HS-5 (cell line): ENCODE measurements at regions not wholly inside any gene's neighbourhood (a gene's known extent, or its start where the extent isn't known, plus 50 kb on each side); places are given as distances from the start of the nearest gene placed in this dataset.
A peak's percentile ranks its signal among the peaks of the same experiment; 100 is the strongest.
"Not testable (repeated sequence)": the region's sequence is repeated elsewhere in the genome, so short reads cannot be mapped to it uniquely, and the experiment has no call there.

Experiments
- DNase-seq: peaks from one replicate; pipeline ENCODE4 v3.0.0-alpha.2; 2012; ENCODE audit warnings: low read depth

DNA sequence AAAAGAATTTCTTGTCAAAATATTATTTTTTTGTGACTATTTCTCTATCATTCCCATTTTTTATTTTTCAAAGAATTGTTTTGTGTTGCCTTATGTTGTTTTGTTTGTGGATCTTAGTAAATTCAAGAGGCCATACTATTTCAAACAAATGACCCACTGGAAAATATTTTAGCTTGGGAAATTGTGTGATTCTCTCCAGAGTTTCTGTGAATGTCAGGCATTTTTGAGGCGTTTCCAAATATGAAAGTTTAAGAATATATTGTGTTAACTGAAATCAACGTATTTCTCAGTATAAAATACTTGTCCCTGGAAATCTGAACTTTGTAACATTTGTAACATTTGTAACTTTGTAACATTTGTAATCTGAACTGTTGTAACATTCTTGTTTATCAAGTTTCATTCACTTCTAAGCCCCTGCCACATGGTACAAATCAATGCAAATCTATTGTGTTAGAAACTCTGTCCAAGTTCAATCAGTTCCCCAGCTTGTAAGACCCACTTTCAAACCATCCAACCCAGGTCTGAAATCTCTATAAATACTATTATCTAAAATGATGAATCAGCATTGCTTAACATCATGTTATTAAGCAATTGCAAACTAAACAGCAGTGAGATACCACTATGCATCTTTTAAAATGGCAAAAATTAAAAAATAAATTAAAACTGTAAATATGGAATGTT is 465.4 kb upstream of the GRID2 start:
- DNase-seq: no peak

DNA sequence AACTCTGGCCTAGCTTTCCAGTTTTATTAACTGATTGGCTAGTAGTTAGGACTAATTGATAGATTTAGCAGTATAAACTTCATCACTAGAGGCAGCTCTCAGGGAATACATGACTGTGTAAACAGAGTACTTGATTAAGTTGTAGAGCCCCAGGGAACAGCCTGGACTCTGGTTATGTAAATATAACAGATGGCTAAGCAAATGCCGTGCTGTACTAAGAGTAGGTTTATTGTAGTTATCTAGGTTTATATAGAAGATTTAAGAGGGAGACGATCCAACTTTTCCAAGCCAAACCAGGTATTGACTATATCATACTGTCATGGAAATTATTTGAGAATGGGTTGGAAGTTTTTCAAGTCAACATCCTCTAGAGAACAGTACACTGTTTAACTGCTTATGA is 463.4 kb upstream of the GRID2 start:
- no peak for DNase-seq

DNA sequence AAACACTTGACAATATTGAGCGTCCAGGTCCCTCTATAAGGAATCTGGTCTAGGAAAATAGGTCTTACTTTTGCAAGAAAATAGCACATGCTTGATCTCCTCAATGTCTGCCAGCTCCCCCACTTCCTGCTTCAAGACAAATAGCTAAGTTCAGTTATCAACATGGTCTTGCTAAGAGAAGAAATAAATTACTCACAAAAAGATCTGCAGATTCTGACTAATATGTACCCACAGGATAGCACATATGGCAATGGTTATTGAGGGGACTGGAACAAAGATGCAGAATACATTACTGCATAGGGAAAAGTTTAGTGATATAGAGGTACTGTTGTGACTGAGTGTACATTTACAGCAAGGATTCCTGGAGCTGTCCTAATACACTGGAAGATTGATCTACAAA is 457.5 kb upstream of the GRID2 start:
- no peak for DNase-seq

DNA sequence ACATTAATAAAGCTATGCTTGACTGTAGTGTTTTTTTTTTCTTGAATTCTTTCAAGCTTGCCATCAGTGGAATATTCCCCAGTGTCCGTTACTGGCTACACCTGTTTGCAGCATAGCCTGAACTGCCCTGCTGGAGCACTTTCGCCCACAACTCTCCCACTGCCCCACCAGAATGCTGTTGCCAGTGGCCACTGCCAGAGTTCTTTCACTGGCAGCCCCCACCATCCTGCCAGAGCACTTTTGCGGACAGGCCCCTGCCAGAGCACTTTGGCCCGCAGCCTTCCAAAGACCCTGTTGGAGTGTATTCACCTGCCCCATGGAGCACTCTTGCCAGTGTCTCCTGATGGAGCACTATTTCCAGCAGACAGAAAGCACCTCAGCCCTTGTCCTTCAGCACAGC is 452.3 kb upstream of the GRID2 start:
- no peak for DNase-seq

DNA sequence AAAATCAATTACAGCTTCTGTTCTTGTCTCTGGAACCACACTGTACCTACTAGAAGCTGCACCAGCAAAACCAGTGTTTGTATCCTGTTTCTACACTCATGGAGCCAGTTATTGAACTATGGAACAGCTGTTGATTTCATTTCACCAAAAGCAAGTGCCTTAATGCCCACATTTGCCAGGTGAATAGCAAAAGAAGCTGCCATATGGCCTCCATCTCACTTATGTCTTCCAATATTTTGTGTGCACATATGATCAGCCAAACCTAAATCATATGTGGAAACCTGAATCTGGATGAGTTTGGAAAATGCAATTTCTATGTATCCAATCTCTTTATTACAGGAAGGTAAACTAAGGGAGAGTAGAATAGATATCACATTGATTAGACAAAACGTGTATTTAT is 415.8 kb upstream of the GRID2 start:
- no peak for DNase-seq

DNA sequence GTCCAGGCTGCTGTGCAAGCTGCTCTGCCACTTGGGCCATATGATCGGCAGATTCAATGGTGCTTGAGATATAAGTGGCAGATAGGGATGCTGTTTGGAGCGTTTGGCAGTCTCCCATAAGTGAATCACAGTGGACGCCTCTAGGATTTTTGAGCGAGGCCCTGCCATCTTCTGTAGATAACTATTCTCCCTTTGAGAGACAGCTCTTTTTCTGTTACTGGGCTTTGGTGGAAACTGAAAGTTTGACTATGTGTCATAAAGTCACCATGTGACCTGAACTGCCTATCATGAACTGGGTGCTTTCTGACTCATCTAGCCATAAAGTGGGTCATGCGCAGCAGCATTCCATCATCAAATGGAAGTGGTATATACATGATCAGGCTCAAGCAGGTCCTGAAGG is 412.5 kb upstream of the GRID2 start:
- DNase-seq: not testable (repeated sequence)

DNA sequence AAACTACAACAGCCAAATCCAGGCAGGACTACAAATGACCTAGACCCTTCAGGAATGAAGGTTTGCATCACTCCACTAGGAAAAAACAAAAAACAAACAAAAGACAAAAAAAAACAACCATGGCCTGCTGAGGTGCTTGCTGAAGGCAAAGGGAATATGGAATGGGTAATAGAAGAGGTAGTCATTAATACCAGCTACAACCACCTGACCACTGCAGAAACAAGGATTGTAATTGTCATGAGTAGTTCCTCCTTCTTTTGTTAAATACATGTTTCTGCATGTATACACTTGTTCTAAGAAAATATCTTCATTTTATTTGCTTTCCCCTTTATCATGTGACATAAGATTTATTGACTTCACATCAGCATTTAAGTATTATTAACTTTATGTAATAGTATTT is 409.8 kb upstream of the GRID2 start:
- DNase-seq: no peak

DNA sequence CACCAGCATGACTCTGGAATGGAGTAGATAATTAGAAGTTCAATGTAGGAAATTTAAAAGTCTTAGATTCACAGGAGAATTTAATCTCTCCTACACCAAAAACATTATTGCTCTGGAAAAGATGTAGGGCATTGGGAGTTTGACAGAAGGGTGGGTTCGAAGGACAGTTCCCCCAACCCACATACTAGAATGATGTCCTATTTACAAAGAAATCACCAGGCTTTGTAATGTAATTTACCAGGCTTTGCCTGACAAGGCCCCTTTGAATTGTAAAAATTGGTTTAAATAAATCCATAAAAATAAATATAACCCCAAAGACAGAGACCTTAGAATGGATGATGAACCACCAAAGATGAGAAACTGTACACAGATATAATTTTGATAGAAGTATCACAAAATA is 399.2 kb upstream of the GRID2 start:
- no peak for DNase-seq

DNA sequence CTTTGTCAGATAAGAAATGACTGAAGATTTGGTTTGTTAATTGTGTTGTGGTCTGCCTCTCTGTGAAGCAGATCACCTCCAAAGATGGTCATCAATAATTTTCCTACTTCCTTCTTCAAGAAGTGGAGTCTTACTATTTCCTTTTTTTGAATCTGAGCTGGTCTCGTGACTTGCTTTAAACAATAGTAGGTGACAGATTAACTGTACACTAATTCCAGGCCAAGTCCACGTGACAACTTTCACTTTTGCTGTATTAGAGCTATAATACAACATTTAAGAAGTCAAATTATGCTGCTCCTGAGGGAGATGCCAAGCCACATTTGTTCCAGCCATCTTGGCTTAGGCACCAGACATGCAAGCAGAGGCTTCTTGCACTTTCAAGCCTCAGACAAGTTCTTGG is 393.8 kb upstream of the GRID2 start:
- no peak for DNase-seq

DNA sequence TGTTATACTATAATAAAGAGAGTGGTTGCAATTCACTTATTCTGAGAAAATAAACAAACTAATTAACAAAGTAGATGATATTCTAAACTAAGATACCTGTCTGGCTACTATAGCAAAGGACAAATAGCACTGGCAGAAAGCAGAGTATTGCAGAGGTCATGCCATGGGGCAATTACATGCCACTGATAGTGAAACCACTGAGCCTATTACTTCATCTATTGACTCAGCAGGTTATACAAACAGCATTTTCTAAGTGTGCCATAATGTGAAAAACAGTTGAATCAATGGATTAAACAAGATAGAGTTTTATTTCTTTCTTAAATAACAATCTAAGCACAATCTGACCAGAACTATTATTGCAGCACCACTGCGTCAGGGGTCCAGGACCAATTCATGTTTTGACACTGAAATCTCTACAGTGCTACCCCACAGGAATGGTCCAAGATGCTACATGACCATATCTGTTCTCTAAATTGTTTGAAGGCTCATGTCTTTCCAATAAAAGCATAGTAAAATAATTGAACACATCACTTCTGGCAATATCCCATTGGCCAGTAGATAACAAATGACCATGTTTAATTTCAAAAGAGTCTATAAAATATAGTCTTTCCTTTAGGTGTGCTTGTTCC is 389.5 kb upstream of the GRID2 start:
- DNase-seq: no peak

DNA sequence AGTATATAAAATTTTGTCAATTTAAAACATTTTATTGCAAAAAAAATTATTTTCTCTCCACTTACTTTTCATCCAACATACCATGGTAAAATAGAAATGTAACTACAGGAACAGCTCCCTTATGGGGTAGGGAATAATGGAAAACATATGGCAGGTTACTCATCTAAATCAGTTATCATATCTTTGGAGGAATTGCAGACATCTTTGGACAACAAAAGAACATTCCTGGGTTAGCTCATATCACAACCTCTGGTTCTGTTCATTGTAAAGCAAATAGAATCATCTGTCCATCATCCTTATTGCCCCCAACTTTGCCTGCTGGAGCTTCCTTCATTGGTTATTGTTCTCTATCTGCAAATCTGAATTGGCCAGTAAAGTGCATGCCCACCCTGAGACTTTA is 387.5 kb upstream of the GRID2 start:
- no peak for DNase-seq

DNA sequence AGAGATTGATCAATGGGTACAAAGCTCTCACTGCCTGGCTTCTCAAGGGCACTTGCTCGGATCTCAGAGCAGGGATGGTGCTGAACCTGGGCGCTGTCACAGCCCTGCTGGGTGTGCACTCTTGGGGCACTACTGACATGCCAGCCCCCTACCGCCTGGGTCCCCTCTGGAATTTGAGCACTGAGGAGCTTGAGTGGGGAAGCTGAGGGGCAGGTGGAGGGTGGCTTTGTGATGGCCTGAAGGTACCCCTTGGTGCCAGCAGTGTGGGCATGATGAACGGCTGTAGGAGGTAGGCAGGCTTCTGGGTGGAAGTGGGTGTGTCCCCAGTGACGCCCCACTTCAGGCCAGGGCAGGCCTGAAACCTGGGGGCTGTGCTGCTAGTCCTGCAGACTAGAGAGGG is 379.1 kb upstream of the GRID2 start:
- no peak for DNase-seq

DNA sequence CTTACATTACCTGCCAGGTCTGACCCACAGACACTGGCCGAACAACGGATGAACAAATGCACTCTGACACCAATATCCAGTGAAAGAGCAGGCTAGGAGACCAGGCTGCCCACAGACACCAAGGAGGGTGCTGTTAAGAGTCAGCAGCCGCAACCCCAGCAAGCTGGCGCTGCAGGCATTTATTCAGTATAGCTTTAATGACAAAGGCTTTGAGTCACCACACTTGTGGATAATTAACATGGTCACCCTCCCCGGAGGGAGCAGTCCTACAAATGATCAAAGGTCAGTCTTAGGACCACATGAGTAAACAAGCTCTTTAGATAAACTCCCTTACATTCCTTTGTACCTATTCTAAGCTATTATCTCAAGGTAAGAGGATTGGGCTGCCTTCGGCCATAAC is 368.5 kb upstream of the GRID2 start:
- no peak for DNase-seq

DNA sequence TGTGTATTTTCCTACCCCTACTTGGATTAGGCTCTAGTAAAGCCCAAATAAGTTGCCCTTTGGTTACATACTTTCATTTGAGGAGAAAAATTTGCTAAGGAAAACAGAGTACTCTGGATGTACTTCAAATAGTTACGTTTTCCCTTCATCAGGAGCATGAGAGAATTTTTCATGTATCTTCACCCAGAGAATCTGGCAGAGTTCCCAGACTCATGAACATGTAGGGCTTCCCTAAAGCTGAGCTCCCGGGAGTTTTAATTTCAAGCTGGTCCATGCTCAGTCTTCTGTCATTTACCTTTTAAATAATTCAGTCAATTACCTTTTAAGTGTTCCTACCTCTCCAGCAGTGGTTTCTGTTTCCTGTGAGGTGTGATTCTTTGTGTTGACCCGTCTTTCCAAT is 367.5 kb upstream of the GRID2 start:
- DNase-seq: no peak

DNA sequence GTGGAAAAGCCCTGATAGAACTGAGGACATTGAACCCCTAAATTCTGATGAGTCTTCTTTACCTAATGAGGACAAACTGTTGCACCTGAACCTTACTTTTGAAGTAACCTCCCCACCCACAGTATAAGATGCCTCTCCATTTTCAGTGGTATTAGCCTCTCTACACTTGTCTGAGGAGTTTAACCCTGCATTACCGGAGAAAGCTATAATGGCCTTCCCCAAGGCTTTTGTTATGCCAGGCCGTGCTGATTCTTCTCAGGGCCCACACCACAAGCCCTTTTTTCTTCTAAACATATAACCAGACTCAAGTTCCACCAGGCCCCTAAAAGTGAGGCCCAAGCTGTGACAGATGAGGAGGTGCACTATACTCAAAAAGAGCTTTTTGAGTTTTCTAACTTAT is 345.8 kb upstream of the GRID2 start:
- no peak for DNase-seq

DNA sequence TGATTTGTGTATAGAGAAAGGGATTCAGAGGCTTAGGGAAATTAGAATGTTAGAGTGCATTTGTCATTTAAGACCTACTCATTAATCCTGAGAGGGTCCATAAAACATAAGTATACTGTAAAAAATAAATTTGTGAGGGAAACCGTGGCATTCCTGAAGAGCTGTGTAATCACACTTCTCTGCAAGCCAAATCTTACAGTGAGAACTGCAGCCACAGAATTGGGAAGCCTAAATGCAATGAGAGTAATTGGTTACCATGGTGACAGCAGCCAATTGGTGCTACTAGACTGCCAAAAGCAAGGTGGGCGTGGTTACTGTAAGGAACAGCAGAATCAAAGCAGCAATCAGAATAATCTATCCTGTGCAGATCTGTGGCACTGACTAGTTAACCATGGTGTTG is 345.2 kb upstream of the GRID2 start:
- peak; percentile 18 for DNase-seq

DNA sequence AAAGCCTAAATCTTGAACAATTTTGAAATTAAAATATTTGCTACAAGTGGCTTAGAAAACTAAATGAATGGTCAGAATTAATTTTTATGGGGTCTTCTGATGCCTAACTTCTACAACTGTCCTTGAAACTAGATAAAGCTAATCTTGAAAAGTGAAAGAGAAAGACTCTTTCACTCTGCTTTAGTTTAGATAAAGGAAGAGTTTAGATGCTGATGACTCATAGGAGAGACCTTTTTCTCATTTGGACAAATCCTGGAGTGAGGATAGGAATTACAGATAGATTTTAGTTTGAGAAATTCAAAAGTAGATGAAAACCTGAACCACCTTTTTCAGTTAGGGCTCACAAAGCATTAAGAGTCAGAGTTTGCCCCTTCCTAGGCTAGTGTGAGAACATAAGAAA is 342.3 kb upstream of the GRID2 start:
- DNase-seq: peak; percentile 18

DNA sequence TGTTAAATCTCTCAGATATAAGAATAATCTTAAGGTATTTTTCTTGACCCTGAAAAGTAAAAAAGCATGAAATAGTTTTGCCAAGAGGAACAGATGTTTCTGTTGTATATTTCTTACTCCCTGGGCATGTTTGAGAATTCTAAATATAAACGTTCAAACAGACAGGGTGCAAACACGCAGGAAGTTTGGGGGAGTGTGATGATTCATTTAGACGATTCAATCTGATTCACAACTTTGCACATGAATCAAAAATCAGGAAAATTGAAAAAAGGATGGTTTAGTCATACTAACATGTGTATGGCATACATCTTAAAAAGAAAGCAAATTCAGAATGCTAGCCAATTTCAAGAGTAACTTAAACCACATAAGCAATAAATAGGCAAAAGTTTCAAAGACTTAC is 340.3 kb upstream of the GRID2 start:
- peak; percentile 81 for DNase-seq

DNA sequence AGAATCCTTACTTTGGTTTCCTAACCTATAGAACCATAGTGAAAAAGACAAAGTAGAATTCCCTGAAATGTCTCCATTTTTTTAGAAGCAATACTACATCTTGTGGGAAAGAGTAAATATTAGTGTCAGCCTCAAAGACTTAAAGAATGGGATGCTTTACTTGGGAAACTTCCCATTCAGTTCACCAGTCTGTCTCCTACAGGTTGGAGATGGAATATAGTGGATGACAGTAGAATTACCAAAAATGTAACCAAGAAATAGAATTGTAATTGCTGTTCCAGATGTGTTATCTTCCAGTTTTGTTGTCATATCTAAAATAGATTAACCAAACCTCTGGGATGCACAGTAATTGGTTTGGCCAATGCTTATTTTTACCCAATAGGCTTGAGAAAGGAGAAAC is 338.6 kb upstream of the GRID2 start:
- DNase-seq: no peak

DNA sequence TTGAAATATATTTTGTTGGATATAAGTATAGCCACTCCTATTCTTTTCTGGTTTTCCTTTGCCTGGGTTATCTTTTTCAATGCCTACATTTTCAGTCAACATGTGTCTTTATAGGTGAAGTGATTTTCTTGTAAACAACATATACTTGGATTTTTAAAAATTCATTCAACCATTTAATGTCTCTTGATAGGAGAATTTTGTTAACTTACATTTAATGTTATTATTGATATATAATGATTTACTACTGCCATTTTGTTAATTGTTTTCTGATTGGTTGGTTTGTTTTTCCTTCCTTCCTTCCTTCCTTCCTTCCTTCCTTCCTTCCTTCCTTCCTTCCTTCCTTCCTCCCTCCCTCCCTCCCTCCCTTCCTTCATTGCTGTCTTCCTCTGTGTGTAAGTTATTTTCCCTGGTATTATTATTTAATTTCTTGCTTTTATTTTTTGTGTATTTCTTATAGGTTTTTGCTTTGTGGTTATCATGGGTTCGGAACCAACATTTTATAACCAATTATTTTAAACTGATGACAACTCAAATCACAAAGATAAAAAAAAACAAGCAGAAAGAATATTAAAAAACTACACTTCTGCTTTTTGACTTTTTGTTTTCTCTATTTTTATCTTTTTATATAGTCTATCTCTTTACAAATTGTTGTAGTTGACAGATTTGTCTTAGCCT is 330.1 kb upstream of the GRID2 start:
- no peak for DNase-seq

DNA sequence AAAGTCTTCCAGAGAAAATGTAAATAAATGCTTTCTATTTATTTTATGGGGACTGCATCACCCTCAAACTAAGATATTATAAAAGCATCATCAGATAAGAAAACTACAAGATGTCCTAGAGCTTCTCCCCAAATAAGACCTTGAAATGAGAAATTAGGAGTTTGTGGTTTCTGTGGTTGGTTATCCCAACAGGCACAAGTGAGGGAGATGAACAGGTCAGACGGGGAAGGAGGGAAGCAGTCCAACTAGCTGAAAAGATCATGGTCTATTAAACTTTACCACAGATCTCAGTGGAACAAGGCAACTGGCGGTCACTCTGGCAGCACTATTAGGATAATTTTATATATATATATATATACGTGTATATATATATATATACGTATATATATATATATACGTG is 319.3 kb upstream of the GRID2 start:
- no peak for DNase-seq

DNA sequence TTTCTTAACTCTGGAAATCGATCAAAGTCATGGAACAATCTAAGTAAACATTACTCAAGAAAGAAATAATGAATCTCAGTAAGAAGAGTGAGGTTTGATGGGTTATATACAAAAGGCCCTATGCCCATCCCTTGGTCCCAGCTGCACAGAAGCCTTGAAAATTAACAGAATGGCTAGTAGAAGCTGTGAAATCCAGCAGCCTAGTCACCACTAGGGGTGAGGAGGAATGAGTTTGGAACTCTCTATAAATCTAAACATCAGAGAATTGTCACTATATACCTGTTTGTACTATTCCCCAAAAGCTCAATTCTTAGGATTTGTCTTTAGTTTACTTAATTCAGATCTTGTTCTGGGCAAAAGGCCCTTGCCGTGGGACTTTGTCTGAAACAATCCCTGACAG is 313.9 kb upstream of the GRID2 start:
- no peak for DNase-seq

DNA sequence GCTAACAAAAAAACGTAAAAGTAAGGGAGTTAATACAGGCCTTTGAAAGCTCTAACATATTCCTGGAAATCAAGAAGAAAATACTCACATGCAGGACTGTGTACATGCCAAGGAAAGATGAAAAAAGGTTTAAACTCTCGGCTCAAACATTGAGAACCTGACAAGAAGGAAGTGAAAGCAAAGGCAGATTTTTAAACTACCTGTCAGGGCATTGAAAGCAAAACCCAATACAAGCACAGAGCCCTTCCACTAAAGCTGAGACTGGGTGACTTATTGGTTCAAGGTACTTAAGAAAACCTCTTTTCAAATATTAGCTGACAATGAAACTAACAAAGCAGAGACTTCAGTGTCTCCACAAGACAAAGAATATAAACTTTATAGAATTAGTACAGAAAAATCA is 313.0 kb upstream of the GRID2 start:
- DNase-seq: no peak

DNA sequence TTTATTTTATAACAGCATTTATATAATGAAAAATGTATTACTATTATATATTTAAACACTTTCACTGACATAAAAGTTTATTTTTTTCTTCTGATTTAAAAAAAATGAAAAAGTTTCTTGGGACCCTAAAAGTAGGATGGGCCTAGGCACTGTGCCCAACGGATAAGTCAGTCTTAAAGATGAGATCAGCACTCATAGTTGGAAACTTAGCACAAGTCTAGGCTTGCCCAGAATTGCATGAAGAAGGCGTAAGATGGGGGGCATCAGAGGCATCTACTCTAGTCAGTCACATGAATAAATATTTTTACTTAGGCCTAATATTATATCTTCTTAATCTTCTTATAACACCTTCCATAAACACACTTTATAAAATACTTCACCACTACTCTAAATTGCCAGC is 306.7 kb upstream of the GRID2 start:
- DNase-seq: no peak
